C4-2B (cell line): ENCODE measurements at regions not wholly inside any gene's neighbourhood (a gene's known extent, or its start where the extent isn't known, plus 50 kb on each side); places are given as distances from the start of the nearest gene placed in this dataset.

Experiments used
- ZFX ChIP-seq: fragments of 450-650 bp; IDR thresholded peaks from 2 replicates; pipeline ENCODE4 v1.6.1; 2017
- TF ChIP-seq, protein P1 (sequence below): fragments of 450-650 bp; conservative IDR thresholded peaks from 2 replicates; pipeline ENCODE4 v1.5.1; 2017; ENCODE audit warnings: mild to moderate bottlenecking

GRCh38 chr7:51455948-51456347 is 139.3 kb upstream of the COBL start:
- TF ChIP-seq, protein P1, sequence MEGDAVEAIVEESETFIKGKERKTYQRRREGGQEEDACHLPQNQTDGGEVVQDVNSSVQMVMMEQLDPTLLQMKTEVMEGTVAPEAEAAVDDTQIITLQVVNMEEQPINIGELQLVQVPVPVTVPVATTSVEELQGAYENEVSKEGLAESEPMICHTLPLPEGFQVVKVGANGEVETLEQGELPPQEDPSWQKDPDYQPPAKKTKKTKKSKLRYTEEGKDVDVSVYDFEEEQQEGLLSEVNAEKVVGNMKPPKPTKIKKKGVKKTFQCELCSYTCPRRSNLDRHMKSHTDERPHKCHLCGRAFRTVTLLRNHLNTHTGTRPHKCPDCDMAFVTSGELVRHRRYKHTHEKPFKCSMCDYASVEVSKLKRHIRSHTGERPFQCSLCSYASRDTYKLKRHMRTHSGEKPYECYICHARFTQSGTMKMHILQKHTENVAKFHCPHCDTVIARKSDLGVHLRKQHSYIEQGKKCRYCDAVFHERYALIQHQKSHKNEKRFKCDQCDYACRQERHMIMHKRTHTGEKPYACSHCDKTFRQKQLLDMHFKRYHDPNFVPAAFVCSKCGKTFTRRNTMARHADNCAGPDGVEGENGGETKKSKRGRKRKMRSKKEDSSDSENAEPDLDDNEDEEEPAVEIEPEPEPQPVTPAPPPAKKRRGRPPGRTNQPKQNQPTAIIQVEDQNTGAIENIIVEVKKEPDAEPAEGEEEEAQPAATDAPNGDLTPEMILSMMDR, result no peak
- TF ChIP-seq ZFX, result no peak
